ENCODE measurements at regions not wholly inside any gene's neighbourhood (a gene's known extent, or its start where the extent isn't known, plus 50 kb on each side); places are given as distances from the start of the nearest gene placed in this dataset.

GRCh38 chrX:23552303-23552702 is 115.0 kb upstream of the PRDX4 start:
- Histone ChIP-seq H4K20me1 (ENCODE audit: insufficient read depth, poor library complexity, severe bottlenecking) (no peaks in the 10 kb centered on the region), H3K4me3 (no peak overlapping the region), H2AFZ (no peak overlapping the region), H3K27me3 (no peaks in the 10 kb centered on the region), H3K27ac (no peak overlapping the region), H3K9me2 (replicated peaks; ENCODE audit: insufficient read depth) (no peaks in the 10 kb centered on the region), H3K79me2 (no peaks in the 10 kb centered on the region), H3K36me3 (replicated peaks; ENCODE audit: insufficient read depth, low read depth) (no peaks in the 10 kb centered on the region), H3K4me1 (ENCODE audit: insufficient read depth) (no peaks in the 10 kb centered on the region), H3K4me2 (no peak overlapping the region), H3K9me3 (ENCODE audit: low read depth) (no peaks in the 10 kb centered on the region)
- DNase-seq (ENCODE audit: low spot score) = no peak
- TF ChIP-seq EZH2phosphoT487 (IDR thresholded peaks at IDR 0.05; ENCODE audit: low read depth, severe bottlenecking, unreplicated experiment) = no peak
- TF ChIP-seq EZH2 (IDR thresholded peaks at IDR 0.05; ENCODE audit: borderline replicate concordance) = no peak
- no peak for TF ChIP-seq CTCF (IDR thresholded peaks at IDR 0.05; ENCODE audit: poor library complexity)

- Histone ChIP-seq H3K4me2 (no peak overlapping the region), H3K9me3 (ENCODE audit: low read depth) (no peaks in the 10 kb centered on the region), H3K36me3 (replicated peaks; ENCODE audit: insufficient read depth, low read depth) (no peaks in the 10 kb centered on the region), H3K79me2 (no peaks in the 10 kb centered on the region), H3K4me3 (no peak overlapping the region), H2AFZ (no peak overlapping the region), H3K27me3 (no peaks in the 10 kb centered on the region), H4K20me1 (ENCODE audit: insufficient read depth, poor library complexity, severe bottlenecking) (no peaks in the 10 kb centered on the region), H3K9me2 (replicated peaks; ENCODE audit: insufficient read depth) (no peaks in the 10 kb centered on the region), H3K4me1 (ENCODE audit: insufficient read depth) (no peaks in the 10 kb centered on the region), H3K27ac (no peak overlapping the region)
- 14% methylated on average over 3 of the region's 3 CpGs for WGBS (ENCODE audit: low lambda C conversion rate, missing lambda C conversion rate)
- TF ChIP-seq EZH2 (IDR thresholded peaks at IDR 0.05; ENCODE audit: borderline replicate concordance) (no peak), CTCF (IDR thresholded peaks at IDR 0.05; ENCODE audit: poor library complexity) (peak; percentile 76)
- DNase-seq (ENCODE audit: low spot score) = peak; percentile 72
Observed at GRCh38 chrX:23554304-23554703, 113.0 kb upstream of the PRDX4 start.

GRCh38 chrX:23557070-23557469 is 110.2 kb upstream of the PRDX4 start:
- no peaks in the 10 kb centered on the region for H3K27me3 ChIP-seq
- H3K4me1 ChIP-seq (ENCODE audit: insufficient read depth) = no peaks in the 10 kb centered on the region
- H3K9me2 ChIP-seq (replicated peaks; ENCODE audit: insufficient read depth) = no peaks in the 10 kb centered on the region
- no peak for TF ChIP-seq EZH2phosphoT487 (IDR thresholded peaks at IDR 0.05; ENCODE audit: low read depth, severe bottlenecking, unreplicated experiment)
- no peak for TF ChIP-seq CTCF (IDR thresholded peaks at IDR 0.05; ENCODE audit: poor library complexity)
- H2AFZ ChIP-seq = no peak overlapping the region
- H4K20me1 ChIP-seq (ENCODE audit: insufficient read depth, poor library complexity, severe bottlenecking) = no peaks in the 10 kb centered on the region
- no peak overlapping the region for H3K4me2 ChIP-seq
- WGBS (ENCODE audit: low lambda C conversion rate, missing lambda C conversion rate) = 66% methylated on average over 5 of the region's 5 CpGs
- no peaks in the 10 kb centered on the region for H3K79me2 ChIP-seq
- no peaks in the 10 kb centered on the region for H3K9me3 ChIP-seq (ENCODE audit: low read depth)
- H3K4me3 ChIP-seq = no peak overlapping the region
- no peaks in the 10 kb centered on the region for H3K36me3 ChIP-seq (replicated peaks; ENCODE audit: insufficient read depth, low read depth)
- no peak for DNase-seq (ENCODE audit: low spot score)
- no peak overlapping the region for H3K27ac ChIP-seq

GRCh38 chrX:23559975-23560374 is 107.3 kb upstream of the PRDX4 start:
- no peak overlapping the region for H3K4me3 ChIP-seq
- 88% methylated on average over 1 of the region's 1 CpG for WGBS (ENCODE audit: low lambda C conversion rate, missing lambda C conversion rate)
- H3K27me3 ChIP-seq = no peaks in the 10 kb centered on the region
- H3K9me3 ChIP-seq (ENCODE audit: low read depth) = no peaks in the 10 kb centered on the region
- no peak overlapping the region for H3K27ac ChIP-seq
- H3K9me2 ChIP-seq (replicated peaks; ENCODE audit: insufficient read depth) = no peaks in the 10 kb centered on the region
- H3K36me3 ChIP-seq (replicated peaks; ENCODE audit: insufficient read depth, low read depth) = no peaks in the 10 kb centered on the region
- no peak overlapping the region for H2AFZ ChIP-seq
- H4K20me1 ChIP-seq (ENCODE audit: insufficient read depth, poor library complexity, severe bottlenecking) = no peaks in the 10 kb centered on the region
- DNase-seq (ENCODE audit: low spot score) = no peak
- H3K79me2 ChIP-seq = no peaks in the 10 kb centered on the region
- TF ChIP-seq CTCF (IDR thresholded peaks at IDR 0.05; ENCODE audit: poor library complexity) = no peak
- no peak for TF ChIP-seq EZH2 (IDR thresholded peaks at IDR 0.05; ENCODE audit: borderline replicate concordance)
- TF ChIP-seq EZH2phosphoT487 (IDR thresholded peaks at IDR 0.05; ENCODE audit: low read depth, severe bottlenecking, unreplicated experiment) = no peak
- H3K4me1 ChIP-seq (ENCODE audit: insufficient read depth) = no peaks in the 10 kb centered on the region
- H3K4me2 ChIP-seq = no peak overlapping the region

All from hepatocyte (in vitro differentiated cells).